T-helper 1 cell treated with Interleukin-12 subunit alpha and Interleukin-12 subunit beta and Interleukin-4 antibody, amounts not matched to agents 30 ng/mL and 1 ng/mL, for 36 hours (primary cell): ENCODE measurements at regions not wholly inside any gene's neighbourhood (a gene's known extent, or its start where the extent isn't known, plus 50 kb on each side); places are given as distances from the start of the nearest gene placed in this dataset.

Experiments used
- intact Hi-C: fragments of 100-400 bp; cut with micrococcal nuclease; formaldehyde crosslinking; loops from one replicate; pipeline ENCODE4 v1.15.1; 2024

GRCh38 chr6:1123386-1124375, 188.2 kb upstream of the FOXQ1 start:
- intact Hi-C loops: no loop called here

- intact Hi-C loops: no loop called here
Observed at GRCh38 chr6:1122083-1122482, 189.8 kb upstream of the FOXQ1 start.

GRCh38 chr6:1118287-1118647, 193.6 kb upstream of the FOXQ1 start:
- intact Hi-C loops: no loop called here

GRCh38 chr6:1117530-1118286, 194.2 kb upstream of the FOXQ1 start:
- intact Hi-C loops: no loop called here

- intact Hi-C loops: no loop called here
Observed at GRCh38 chr6:1116149-1116548, 195.7 kb upstream of the FOXQ1 start.

- intact Hi-C loops: no loop called here
Observed at GRCh38 chr6:1113916-1114540, 197.9 kb upstream of the FOXQ1 start.

GRCh38 chr6:1111361-1111760, 200.5 kb upstream of the FOXQ1 start:
- intact Hi-C loops: no loop called here

- intact Hi-C loops: no loop called here
Observed at GRCh38 chr6:1110941-1111349, 201.0 kb upstream of the FOXQ1 start.

GRCh38 chr6:1110164-1110563, 201.7 kb upstream of the FOXQ1 start:
- intact Hi-C loops: no loop called here

GRCh38 chr6:1109134-1109533, 202.8 kb upstream of the FOXQ1 start:
- intact Hi-C loops: no loop called here

- intact Hi-C loops: no loop called here
Observed at GRCh38 chr6:1108198-1108597, 203.7 kb upstream of the FOXQ1 start.

- intact Hi-C loops: no loop called here
Observed at GRCh38 chr6:1107578-1107977, 204.3 kb upstream of the FOXQ1 start.

GRCh38 chr6:1105833-1106400, 206.0 kb upstream of the FOXQ1 start:
- intact Hi-C loops: no loop called here

GRCh38 chr6:1104988-1105670, 206.8 kb upstream of the FOXQ1 start:
- intact Hi-C loops: no loop called here

- intact Hi-C loops: no loop called here
Observed at GRCh38 chr6:1103945-1104623, 207.8 kb upstream of the FOXQ1 start.

GRCh38 chr6:1103021-1103420, 208.9 kb upstream of the FOXQ1 start:
- intact Hi-C loops: no loop called here

- intact Hi-C loops: no loop called here
Observed at GRCh38 chr6:1100269-1100668, 211.6 kb upstream of the FOXQ1 start.

GRCh38 chr6:1099264-1099663, 212.6 kb upstream of the FOXQ1 start:
- intact Hi-C loops: no loop called here

- intact Hi-C loops: no loop called here
Observed at GRCh38 chr6:1096967-1097765, 214.7 kb upstream of the FOXQ1 start.

GRCh38 chr6:1094306-1094705, 217.6 kb upstream of the FOXQ1 start:
- intact Hi-C loops: no loop called here
